Astrocyte (in vitro differentiated cells and primary cell): ENCODE measurements at regions not wholly inside any gene's neighbourhood (a gene's known extent, or its start where the extent isn't known, plus 50 kb on each side); places are given as distances from the start of the nearest gene placed in this dataset.

Experiments used
- DNase-seq: peaks from one replicate; pipeline ENCODE4 v3.0.0-alpha.2; 2010; ENCODE audit warnings: low read depth
- FAIRE-seq: peaks from 2 replicates; lab custom pipeline; 2011; peaks lifted over from hg19 to GRCh38; lab: Jason Lieb, UNC
- H2AFZ ChIP-seq: 2 replicates; pipeline ENCODE4 v1.6.0; 2012; ENCODE audit warnings: low read depth, low read length, inconsistent platforms
- H3K27ac ChIP-seq: 2 replicates; pipeline ENCODE4 v1.5.1; 2011; ENCODE audit warnings: low read depth, low read length, inconsistent platforms
- H3K27me3 ChIP-seq: 2 replicates; pipeline ENCODE4 v1.6.0; 2011; ENCODE audit warnings: low read length, inconsistent platforms; ENCODE audit not compliant: insufficient read depth
- H3K36me3 ChIP-seq: 2 replicates; pipeline ENCODE4 v1.5.1; 2011; ENCODE audit warnings: low read length, inconsistent platforms; ENCODE audit not compliant: insufficient read depth
- H3K4me1 ChIP-seq: 2 replicates; pipeline ENCODE4 v1.5.1; 2011; ENCODE audit warnings: low read length, inconsistent platforms; ENCODE audit not compliant: insufficient read depth
- H3K4me2 ChIP-seq: 2 replicates; pipeline ENCODE4 v1.6.0; 2012; ENCODE audit warnings: low read length, inconsistent platforms
- H3K4me3 ChIP-seq: 2 replicates; pipeline ENCODE4 v1.5.1; 2011; ENCODE audit warnings: low read depth, mild to moderate bottlenecking, low read length, inconsistent platforms; ENCODE audit not compliant: insufficient read depth
- H3K79me2 ChIP-seq: 2 replicates; pipeline ENCODE4 v1.6.0; 2012; ENCODE audit warnings: mild to moderate bottlenecking, low read length, inconsistent platforms; ENCODE audit not compliant: insufficient read depth
- H3K9ac ChIP-seq: 2 replicates; pipeline ENCODE4 v1.6.0; 2012; ENCODE audit warnings: mild to moderate bottlenecking, low read length, inconsistent platforms
- H3K9me3 ChIP-seq: 2 replicates; pipeline ENCODE4 v1.5.1; 2012; ENCODE audit warnings: low read depth, mild to moderate bottlenecking, low read length, inconsistent platforms; ENCODE audit not compliant: insufficient read depth
- H4K20me1 ChIP-seq: 2 replicates; pipeline ENCODE4 v1.6.0; 2012; ENCODE audit warnings: low read length, inconsistent platforms; ENCODE audit not compliant: insufficient read depth
- H3K27ac Mint-ChIP-seq: one replicate; pipeline ENCODE4 v1.8.0; 2021; ENCODE audit warnings: mild to moderate bottlenecking, mixed read lengths; ENCODE audit not compliant: unreplicated experiment
- H3K27me3 Mint-ChIP-seq: one replicate; pipeline ENCODE4 v1.8.0; 2021; ENCODE audit warnings: low read depth, mixed read lengths; ENCODE audit not compliant: unreplicated experiment
- H3K36me3 Mint-ChIP-seq: one replicate; pipeline ENCODE4 v1.8.0; 2021; ENCODE audit warnings: low read depth, mixed read lengths; ENCODE audit not compliant: unreplicated experiment
- H3K4me1 Mint-ChIP-seq: one replicate; pipeline ENCODE4 v1.8.0; 2021; ENCODE audit warnings: low read depth, mixed read lengths; ENCODE audit not compliant: unreplicated experiment
- H3K4me3 Mint-ChIP-seq: one replicate; pipeline ENCODE4 v1.8.0; 2021; ENCODE audit warnings: mild to moderate bottlenecking, moderate library complexity, mixed read lengths; ENCODE audit not compliant: unreplicated experiment
- H3K9me3 Mint-ChIP-seq: one replicate; pipeline ENCODE4 v1.8.0; 2021; ENCODE audit warnings: mild to moderate bottlenecking, mixed read lengths; ENCODE audit not compliant: unreplicated experiment
- CTCF ChIP-seq: IDR thresholded peaks from 2 replicates; pipeline ENCODE4 v1.5.1; 2011; ENCODE audit warnings: low read depth, mild to moderate bottlenecking, inconsistent platforms, low read length, moderate library complexity; ENCODE audit not compliant: insufficient read depth
- EZH2 ChIP-seq: IDR thresholded peaks from 2 replicates; pipeline ENCODE4 v1.6.1; 2012; ENCODE audit warnings: mild to moderate bottlenecking, low read length, inconsistent platforms; ENCODE audit not compliant: insufficient read depth

- H3K9me3 Mint-ChIP-seq, result no peaks in the 10 kb centered on the region
- H4K20me1 ChIP-seq, result no peaks in the 10 kb centered on the region
- no peak overlapping the region for H3K9ac ChIP-seq
- H3K36me3 Mint-ChIP-seq, result no peaks in the 10 kb centered on the region
- H3K4me3 Mint-ChIP-seq, result no peak overlapping the region
- FAIRE-seq (no peak), DNase-seq (no peak)
- H3K79me2 ChIP-seq, result no peaks in the 10 kb centered on the region
- no peak overlapping the region for H2AFZ ChIP-seq
- no peaks in the 10 kb centered on the region for H3K36me3 ChIP-seq
- H3K4me1 Mint-ChIP-seq, result no peaks in the 10 kb centered on the region
- no peak overlapping the region for H3K4me2 ChIP-seq
- H3K27ac ChIP-seq, result no peak overlapping the region
- no peaks in the 10 kb centered on the region for H3K4me1 ChIP-seq
- H3K4me3 ChIP-seq, result no peak overlapping the region
- no peaks in the 10 kb centered on the region for H3K27me3 ChIP-seq
- H3K9me3 ChIP-seq, result no peaks in the 10 kb centered on the region
- no peak for TF ChIP-seq CTCF
- TF ChIP-seq EZH2, result no peak
- H3K27ac Mint-ChIP-seq, result no peak overlapping the region
- H3K27me3 Mint-ChIP-seq, result no peaks in the 10 kb centered on the region
These were observed 542.6 kb downstream of the CFAP47 start for GRCh38 chrX:36462142-36462541.

- Mint-ChIP-seq H3K4me3 (no peak overlapping the region), H3K9me3 (no peaks in the 10 kb centered on the region), H3K4me1 (no peaks in the 10 kb centered on the region), H3K27me3 (no peaks in the 10 kb centered on the region), H3K27ac (no peak overlapping the region), H3K36me3 (no peaks in the 10 kb centered on the region)
- Histone ChIP-seq H3K9me3 (no peaks in the 10 kb centered on the region), H3K27me3 (no peaks in the 10 kb centered on the region), H2AFZ (no peak overlapping the region), H3K36me3 (no peaks in the 10 kb centered on the region), H3K9ac (no peak overlapping the region), H4K20me1 (no peaks in the 10 kb centered on the region), H3K4me2 (no peak overlapping the region), H3K79me2 (no peaks in the 10 kb centered on the region), H3K4me3 (no peak overlapping the region), H3K4me1 (no peaks in the 10 kb centered on the region), H3K27ac (no peak overlapping the region)
- TF ChIP-seq CTCF (no peak), EZH2 (no peak)
- FAIRE-seq (no peak), DNase-seq (no peak)
These were observed 527.6 kb upstream of the FAM47C start for GRCh38 chrX:36480441-36480990.

- Histone ChIP-seq H2AFZ (no peak overlapping the region), H3K4me3 (no peak overlapping the region), H3K4me1 (no peaks in the 10 kb centered on the region), H3K4me2 (no peak overlapping the region), H3K27me3 (no peaks in the 10 kb centered on the region), H3K9me3 (no peaks in the 10 kb centered on the region), H3K27ac (no peak overlapping the region), H3K36me3 (no peaks in the 10 kb centered on the region), H3K9ac (no peak overlapping the region), H3K79me2 (no peaks in the 10 kb centered on the region), H4K20me1 (no peaks in the 10 kb centered on the region)
- TF ChIP-seq CTCF, result no peak
- no peak for TF ChIP-seq EZH2
- Mint-ChIP-seq H3K9me3 (no peaks in the 10 kb centered on the region), H3K27ac (no peak overlapping the region), H3K36me3 (no peaks in the 10 kb centered on the region), H3K4me3 (no peak overlapping the region), H3K27me3 (no peaks in the 10 kb centered on the region), H3K4me1 (no peaks in the 10 kb centered on the region)
- DNase-seq, result no peak
- no peak for FAIRE-seq
These were observed 506.9 kb upstream of the FAM47C start for GRCh38 chrX:36501169-36501702.
